SH-SY5Y (cell line): ENCODE measurements at regions not wholly inside any gene's neighbourhood (a gene's known extent, or its start where the extent isn't known, plus 50 kb on each side); places are given as distances from the start of the nearest gene placed in this dataset.

Experiments
- GATA2 ChIP-seq: IDR thresholded peaks from 2 replicates; pipeline ENCODE4 v1.6.1; 2011; ENCODE audit warnings: mild to moderate bottlenecking, low read depth, low read length
- GATA3 ChIP-seq: IDR thresholded peaks from 2 replicates; pipeline ENCODE4 v1.6.1; 2011; ENCODE audit warnings: low read depth, mild to moderate bottlenecking, low read length, moderate library complexity

DNA sequence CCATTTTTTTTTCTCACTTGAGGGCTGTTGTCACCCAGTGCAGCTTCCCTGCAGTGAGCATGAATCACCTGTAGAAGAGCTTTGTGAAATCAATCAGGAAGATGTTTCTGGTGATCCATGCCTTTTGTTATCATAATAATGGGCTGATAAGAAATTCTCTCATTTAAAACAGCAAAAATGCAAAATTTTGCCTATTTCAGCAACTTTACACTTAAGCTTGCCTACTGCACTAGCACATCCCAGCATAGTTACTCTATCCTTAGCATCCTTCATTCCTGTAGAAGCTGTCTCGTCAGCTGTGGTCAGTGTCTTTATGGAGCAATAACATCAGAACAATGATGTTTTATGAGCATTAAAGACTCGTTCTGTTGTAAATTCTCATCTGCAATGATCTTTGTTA, 178.6 kb upstream of the ZNF804A start:
- TF ChIP-seq GATA2 (no peak), GATA3 (no peak)

DNA sequence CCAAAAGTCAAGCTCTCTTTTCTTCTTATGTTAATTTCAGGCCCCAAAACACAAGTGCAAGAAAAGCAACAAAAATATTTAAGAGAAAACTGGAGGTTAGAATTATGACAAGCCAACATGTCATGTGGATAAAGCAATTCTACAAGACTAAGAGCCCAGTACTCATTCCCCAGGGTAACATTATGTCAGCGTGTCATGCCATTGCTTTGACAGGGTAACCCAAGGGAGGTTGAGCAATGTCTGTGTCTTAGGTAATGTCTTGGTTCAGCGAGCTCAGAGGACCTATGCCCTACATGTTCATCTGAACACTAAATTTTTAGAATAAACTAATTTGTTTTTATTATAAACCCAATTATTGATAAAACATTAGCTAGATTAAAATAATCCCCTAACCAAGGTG, 173.2 kb upstream of the ZNF804A start:
- TF ChIP-seq GATA2 (no peak), GATA3 (no peak)

DNA sequence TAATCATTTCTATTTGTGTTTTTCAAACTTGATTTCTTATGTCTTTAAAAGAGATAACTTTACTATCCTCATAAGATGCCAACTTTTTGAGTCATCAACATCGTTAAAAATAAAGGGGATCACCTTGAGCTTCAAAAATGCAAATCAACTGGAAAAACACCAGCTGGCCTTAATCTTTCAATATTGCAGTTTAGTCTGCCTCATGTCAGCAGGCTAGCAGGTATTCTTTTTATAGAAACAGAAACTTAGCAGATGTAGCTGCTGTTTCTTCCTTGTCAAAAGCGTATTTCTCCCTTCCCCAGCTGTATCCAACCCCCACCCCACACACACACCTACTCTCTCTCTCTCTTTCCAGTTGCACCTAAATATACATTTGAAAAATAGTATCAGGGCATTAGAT, 154.1 kb upstream of the ZNF804A start:
- TF ChIP-seq GATA2 (no peak), GATA3 (no peak)

DNA sequence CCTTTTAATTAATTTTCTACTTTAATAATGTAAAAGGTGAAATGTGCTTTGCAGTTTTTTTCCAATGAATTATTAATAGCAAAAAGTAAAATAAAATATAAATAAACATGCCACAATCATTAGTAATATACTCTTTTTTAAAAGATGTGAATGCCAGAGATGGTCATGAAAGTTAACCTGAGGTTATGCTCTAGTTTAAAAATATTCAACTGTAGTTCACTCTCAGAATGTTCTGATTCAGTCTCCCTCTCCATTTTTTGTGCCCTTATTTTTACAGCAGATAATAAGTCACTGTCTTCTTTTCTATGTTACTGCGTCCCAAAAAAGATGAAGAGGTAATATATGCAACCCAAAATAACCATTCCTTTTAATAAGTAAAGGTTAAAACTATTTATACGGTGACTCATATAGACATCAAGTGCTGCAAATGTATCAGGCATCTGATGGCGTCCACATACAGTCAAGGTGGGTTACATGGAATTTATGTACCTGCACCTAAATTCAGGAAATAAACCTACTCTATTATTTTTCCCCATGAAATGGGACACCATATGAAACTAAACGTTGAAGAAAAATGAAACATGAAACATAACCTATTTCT, 153.6 kb upstream of the ZNF804A start:
- TF ChIP-seq GATA3 (no peak), GATA2 (no peak)

DNA sequence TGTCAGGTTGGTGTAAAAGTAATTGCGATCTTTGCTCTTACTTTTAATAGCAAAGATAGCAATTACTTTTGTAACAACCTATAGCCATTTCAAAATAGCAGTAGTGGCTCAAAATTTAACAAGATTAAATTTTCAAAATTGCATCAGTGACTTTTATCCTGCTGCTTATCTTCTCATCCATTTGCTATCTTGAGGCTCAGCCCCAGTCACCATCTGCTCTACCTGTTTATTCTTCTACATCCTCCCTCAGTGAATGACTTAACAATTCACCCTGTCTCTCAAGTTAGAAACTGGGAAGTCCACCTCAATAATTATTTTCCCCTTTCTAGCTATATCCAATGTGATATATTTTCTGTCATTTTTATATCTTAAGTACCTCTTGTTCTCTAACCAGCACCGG, 148.6 kb upstream of the ZNF804A start:
- TF ChIP-seq GATA3 (no peak), GATA2 (no peak)

DNA sequence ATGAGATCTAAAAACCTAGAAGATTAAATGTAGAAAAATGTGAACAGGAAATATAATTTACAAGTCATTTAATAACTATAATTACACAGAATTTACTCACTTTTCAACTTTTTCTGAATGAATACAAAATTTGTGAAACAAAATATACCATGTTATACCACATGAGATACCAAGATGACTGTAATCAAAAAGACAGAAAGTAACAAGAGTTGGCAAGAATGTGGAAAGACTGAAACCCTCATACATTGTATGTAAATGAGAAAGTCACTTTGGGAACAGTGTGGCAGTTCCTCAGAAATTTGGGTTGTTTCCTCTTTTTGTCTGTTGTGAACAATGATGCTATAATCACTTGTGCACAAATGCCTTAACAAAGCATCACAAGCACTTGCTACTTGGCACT, 145.4 kb upstream of the ZNF804A start:
- TF ChIP-seq GATA2, result no peak
- TF ChIP-seq GATA3, result no peak

DNA sequence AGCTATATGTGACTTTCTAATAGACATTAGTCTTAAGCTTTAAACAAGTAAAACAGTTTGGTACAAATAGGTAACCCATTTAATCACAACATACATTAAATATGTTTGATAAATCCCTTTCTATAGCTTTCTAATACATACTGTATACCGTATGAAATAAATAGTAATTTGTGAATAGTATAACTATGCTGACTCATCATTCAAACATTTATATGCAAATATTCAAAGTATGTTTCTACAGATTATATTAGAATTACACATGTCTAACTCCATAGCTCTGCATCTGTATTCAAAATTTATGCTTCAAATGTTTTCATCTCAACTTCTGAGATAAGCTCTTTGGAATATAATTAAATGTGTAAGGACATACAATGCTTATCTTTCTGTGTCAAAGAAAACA, 142.7 kb upstream of the ZNF804A start:
- TF ChIP-seq GATA3, result no peak
- no peak for TF ChIP-seq GATA2

DNA sequence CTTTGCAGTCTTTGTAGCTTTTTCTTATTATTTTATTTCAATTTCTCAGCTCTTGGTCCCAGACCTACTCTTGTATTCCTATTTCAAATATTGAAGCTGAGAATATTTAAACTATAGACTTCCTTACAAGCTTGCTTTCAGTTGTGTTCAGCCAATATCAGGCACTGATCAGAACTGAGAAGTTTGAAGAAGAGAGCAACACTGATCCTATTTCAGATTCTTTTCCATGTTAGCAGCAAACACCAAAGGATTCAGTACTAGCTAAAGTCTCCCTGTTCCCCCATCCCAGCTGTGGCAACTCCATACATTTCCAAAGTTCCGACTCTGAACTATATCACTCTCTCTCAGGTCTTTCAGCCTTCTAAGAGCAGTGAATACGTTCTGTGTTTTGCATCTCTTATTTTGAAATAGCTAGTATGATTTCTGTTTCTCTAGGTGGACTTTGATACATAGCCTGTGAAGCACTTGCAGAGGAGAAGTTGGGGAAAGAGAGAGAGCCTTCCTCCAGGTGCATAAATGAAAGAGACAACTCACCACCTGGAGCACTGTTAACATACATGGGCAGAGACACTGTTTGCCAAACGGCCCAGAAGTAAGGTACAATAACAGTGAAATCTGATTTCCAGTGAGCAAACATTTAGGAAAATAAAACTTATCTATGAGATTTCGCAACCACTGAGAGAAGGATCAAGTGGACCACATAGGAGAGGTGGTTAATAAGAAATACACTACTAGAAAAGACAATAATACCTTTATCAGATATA, 135.0 kb upstream of the ZNF804A start:
- TF ChIP-seq GATA2 (no peak), GATA3 (no peak)

DNA sequence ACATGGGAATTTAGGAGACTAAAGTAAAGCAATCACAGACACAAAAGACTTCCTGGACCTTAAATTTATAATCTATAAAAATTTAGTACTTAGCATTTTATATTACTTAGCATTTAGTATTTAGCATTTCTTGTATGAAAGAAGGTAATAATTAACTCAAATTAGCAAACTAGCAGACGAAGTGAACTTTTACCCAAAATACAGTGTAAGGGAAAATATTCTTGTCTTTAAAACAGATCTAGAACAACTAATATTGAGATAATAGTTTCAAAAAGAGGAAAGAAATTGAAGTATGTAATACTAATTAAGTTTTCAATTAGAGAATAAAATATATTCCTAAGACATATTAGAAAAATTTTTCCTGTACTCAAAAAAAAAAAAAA, 134.5 kb upstream of the ZNF804A start:
- TF ChIP-seq GATA3 (no peak), GATA2 (no peak)

DNA sequence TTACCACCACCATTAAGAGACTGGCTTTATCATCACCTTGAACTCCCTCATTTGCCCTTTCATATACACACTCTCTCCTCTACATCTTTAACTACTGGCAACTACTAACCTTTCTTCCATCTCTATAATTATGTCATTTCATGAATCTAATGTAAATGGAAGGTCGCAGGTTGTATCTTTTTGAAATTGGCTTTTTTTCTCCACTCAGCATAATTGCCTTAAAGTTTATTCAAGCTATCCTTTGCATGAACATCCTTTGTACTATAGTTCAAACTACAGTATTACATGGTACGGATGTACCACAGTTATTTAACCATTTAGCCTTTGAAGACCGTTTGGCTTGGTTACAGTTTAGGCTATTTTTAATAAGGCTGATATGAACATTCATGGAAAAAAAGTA, 129.5 kb upstream of the ZNF804A start:
- no peak for TF ChIP-seq GATA3
- no peak for TF ChIP-seq GATA2

DNA sequence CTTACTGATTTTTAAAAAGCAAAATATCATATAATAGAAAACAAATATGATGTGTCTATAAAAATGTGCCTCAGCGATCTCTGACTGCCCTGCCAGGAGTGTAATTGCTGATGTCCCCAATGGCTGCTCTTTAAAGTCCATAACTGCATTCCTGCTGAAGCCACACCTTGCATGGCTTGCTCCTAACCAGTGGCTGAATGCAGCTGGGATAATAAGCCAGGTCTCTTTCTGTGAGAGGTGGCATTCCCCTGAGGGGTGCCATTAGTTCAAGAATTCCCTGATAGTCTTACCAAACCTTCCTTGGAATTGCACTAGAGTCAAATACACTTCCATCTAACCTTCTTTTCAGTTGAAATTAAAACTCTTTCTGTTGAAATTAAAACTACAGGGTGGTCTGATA, 125.8 kb upstream of the ZNF804A start:
- TF ChIP-seq GATA2, result no peak
- no peak for TF ChIP-seq GATA3

DNA sequence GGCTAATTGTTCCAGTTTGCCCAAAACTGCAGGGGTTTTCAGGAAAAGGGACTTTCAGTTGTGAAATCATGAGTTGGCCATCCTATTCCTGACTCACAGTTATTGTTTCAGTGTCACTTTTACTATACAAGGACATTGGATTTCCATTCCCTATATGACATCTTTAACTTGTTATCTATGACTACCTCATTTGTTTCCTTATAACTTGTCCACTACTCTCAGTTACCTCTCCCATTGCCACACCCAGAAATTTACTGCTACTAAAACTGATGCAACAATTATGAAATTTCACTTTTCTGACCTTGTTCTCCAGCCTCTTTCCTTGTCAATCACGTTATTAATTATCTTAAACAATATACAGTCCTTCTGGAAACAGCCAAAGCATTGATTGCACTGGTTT, 116.5 kb upstream of the ZNF804A start:
- no peak for TF ChIP-seq GATA3
- TF ChIP-seq GATA2, result no peak

DNA sequence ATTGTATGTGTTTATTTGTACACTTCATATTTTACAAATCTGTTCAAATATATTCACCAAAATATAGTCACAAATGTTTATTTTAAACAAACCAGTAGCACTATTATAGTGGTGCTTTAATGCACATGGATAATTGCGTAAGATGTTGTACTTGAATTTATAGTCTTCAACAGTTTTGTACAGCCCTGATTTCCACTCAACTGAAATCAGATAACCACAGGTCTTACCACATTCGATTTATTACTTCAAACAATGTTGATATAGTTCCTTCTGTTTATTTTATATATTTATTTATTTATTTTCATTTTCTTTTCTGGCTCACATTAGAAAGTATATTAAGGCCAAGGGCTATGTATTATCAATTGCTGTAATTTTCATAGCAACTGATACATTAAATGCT, 99.4 kb upstream of the ZNF804A start:
- no peak for TF ChIP-seq GATA3
- no peak for TF ChIP-seq GATA2

DNA sequence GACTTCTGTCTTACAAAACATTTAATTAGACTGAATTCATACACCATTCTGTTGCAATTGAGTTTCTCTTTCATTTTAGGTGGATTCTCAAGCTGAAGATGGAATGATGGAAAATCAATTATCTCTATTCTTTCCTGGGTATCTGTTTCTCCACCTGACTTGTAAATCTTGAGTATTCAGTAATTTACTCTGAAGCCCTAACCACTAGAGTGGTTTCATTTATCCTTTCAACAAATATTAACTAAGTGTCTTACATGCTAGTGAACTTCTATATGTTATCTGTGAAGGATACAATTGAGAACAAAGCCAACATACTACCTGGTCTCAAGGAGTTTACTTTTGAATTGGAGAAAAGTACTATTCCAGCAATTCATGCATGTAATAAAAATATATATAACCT, 94.1 kb upstream of the ZNF804A start:
- TF ChIP-seq GATA2, result no peak
- no peak for TF ChIP-seq GATA3

DNA sequence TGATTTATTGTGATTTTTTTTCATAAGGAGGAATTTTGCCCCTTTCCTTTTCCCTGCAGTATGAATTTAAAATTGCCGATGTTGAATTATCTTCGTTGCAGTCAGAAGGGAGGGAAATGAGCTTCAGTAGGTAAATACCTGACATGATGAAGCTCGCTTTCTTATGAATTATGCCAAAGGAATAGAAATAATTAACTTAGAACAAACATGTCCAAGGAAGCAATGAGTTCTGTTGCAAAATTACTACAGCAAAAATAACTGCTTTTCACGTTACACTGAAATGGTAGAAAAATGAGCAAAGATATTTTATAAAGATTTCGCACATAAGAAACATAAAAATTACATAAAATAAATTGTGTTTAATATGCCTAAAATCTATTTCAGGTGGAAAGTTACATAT, 91.1 kb upstream of the ZNF804A start:
- TF ChIP-seq GATA2 (no peak), GATA3 (no peak)

DNA sequence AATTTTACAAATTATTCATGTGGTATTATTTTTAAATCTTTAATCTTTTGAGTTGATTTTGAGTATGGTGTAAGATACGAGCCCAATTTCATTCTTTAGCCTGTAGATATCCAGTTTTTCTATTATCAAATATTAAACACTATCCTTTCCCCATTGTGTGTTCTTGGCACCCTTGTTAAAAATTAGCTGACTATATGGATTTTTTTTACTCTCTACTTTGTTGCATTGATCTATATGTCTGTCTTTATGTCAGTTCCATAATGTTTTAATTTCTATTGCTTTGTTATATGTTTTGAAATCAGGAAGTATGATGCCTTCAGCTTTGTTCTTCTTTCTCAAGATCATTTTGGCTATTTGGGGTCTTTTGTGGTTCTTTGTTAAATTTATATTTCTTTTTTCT, 80.9 kb upstream of the ZNF804A start:
- TF ChIP-seq GATA3, result no peak
- no peak for TF ChIP-seq GATA2

DNA sequence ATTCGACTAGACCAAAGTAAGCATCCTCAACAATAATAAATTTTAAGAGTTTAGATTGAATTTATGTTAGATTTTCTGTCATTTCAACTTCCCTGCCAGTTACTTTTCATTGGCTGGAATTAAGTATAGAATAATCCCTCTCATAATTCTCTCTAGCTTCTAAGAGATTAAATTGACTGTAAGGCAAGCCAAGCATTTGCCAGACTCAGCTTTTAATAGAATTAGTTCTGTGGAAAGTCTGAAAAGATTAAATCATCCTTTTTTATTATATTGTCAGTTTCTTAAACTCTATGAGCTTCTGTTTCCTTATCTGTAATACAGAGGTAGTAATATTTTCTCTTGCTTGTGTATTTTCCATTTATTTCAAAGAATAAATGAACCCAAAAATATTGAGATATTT, 77.9 kb upstream of the ZNF804A start:
- TF ChIP-seq GATA3, result no peak
- no peak for TF ChIP-seq GATA2

DNA sequence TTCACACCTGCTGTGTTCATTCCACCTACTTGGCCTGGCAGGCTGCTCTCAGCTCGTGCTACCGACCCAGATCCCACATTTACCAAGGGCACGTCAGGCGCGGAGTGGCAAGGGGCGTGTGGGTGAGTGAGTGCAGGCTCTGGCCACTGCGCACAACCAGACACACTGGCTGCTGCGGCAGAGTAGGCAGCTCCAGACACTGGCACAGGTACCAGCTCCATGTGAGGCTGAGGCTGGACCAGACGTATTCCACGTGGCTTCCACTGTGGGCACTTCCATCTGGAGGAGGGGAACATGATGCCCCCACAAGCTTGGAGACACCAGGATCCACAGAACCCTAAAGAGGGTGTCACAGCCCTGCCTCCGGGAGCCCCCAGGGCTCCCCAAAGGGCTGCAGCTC, 74.6 kb upstream of the ZNF804A start:
- TF ChIP-seq GATA2 (no peak), GATA3 (no peak)
